ENCODE measurements at regions not wholly inside any gene's neighbourhood (a gene's known extent, or its start where the extent isn't known, plus 50 kb on each side); places are given as distances from the start of the nearest gene placed in this dataset.

- Mint-ChIP-seq H3K4me1 (peaks cover 16% of the 10 kb centered on the region), H3K27ac (no peak overlapping the region), H3K4me3 (no peak overlapping the region), H3K27me3 (ENCODE audit: insufficient read depth, low read depth) (peaks cover 5% of the 10 kb centered on the region), H3K9me3 (no peaks in the 10 kb centered on the region), H3K36me3 (no peaks in the 10 kb centered on the region)
- H3K4me3 ChIP-seq, result no peak overlapping the region
- H3K79me2 ChIP-seq (ENCODE audit: low read depth), result no peaks in the 10 kb centered on the region
- H3K36me3 ChIP-seq, result no peaks in the 10 kb centered on the region
- H3F3A ChIP-seq (ENCODE audit: low read depth), result peaks cover 16% of the 10 kb centered on the region
- H3K9ac ChIP-seq, result no peak overlapping the region
- peak; percentile 54 for DNase-seq (ENCODE audit: low spot score)
- TF ChIP-seq CTCF (IDR thresholded peaks at IDR 0.05) (no peak), EZH2phosphoT487 (IDR thresholded peaks at IDR 0.05) (peak; percentile 91), EZH2 (IDR thresholded peaks at IDR 0.05) (no peak)
- H3K4me1 ChIP-seq, result peaks cover 30% of the 10 kb centered on the region
- H3K27ac ChIP-seq, result no peak overlapping the region
- no peak overlapping the region for H2AFZ ChIP-seq (replicated peaks)
- no peaks in the 10 kb centered on the region for H4K20me1 ChIP-seq (ENCODE audit: low read depth)
- H3K9me3 ChIP-seq (ENCODE audit: low read depth), result no peaks in the 10 kb centered on the region
- peak overlapping the region; percentile 65 for H3K4me2 ChIP-seq
- H3K27me3 ChIP-seq, result no peaks in the 10 kb centered on the region
These were observed 533.0 kb upstream of the PRMT6 start for GRCh38 chr1:106523497-106523896.

- H3K27ac Mint-ChIP-seq, result peak overlapping the region; percentile 9
- Histone ChIP-seq H3K79me2 (ENCODE audit: low read depth) (no peaks in the 10 kb centered on the region), H3K9ac (no peak overlapping the region), H3K27me3 (no peaks in the 10 kb centered on the region), H3K4me2 (peak overlapping the region; percentile 65), H3F3A (ENCODE audit: low read depth) (peaks cover 16% of the 10 kb centered on the region), H3K27ac (no peak overlapping the region), H3K36me3 (no peaks in the 10 kb centered on the region), H4K20me1 (ENCODE audit: low read depth) (no peaks in the 10 kb centered on the region), H3K4me3 (no peak overlapping the region), H3K4me1 (peaks cover 30% of the 10 kb centered on the region), H3K9me3 (ENCODE audit: low read depth) (no peaks in the 10 kb centered on the region), H2AFZ (replicated peaks) (peak overlapping the region; percentile 26)
- TF ChIP-seq CTCF (IDR thresholded peaks at IDR 0.05), result no peak
- TF ChIP-seq EZH2 (IDR thresholded peaks at IDR 0.05), result no peak
- no peak for TF ChIP-seq EZH2phosphoT487 (IDR thresholded peaks at IDR 0.05)
- peaks cover 5% of the 10 kb centered on the region for H3K27me3 Mint-ChIP-seq (ENCODE audit: insufficient read depth, low read depth)
- H3K9me3 Mint-ChIP-seq, result no peaks in the 10 kb centered on the region
- peaks cover 16% of the 10 kb centered on the region for H3K4me1 Mint-ChIP-seq
- no peaks in the 10 kb centered on the region for H3K36me3 Mint-ChIP-seq
- no peak overlapping the region for H3K4me3 Mint-ChIP-seq
- DNase-seq (ENCODE audit: low spot score), result no peak
These were observed 531.8 kb upstream of the PRMT6 start for GRCh38 chr1:106524631-106525030.

GRCh38 chr1:106526650-106527049 lies 529.8 kb upstream of the PRMT6 start:
- H3K4me3 ChIP-seq, result no peak overlapping the region

More at GRCh38 chr1:106526650-106527049, 529.8 kb upstream of the PRMT6 start:
- H3K9me3 Mint-ChIP-seq, result peaks cover 7% of the 10 kb centered on the region
- H3K27me3 Mint-ChIP-seq (ENCODE audit: insufficient read depth, low read depth), result peaks cover 5% of the 10 kb centered on the region
- TF ChIP-seq EZH2phosphoT487 (IDR thresholded peaks at IDR 0.05) (no peak), EZH2 (IDR thresholded peaks at IDR 0.05) (no peak), CTCF (IDR thresholded peaks at IDR 0.05) (no peak)
- no peaks in the 10 kb centered on the region for H3K36me3 Mint-ChIP-seq
- H3K27ac Mint-ChIP-seq, result no peak overlapping the region
- peaks cover 16% of the 10 kb centered on the region for H3F3A ChIP-seq (ENCODE audit: low read depth)
- peaks cover 30% of the 10 kb centered on the region for H3K4me1 ChIP-seq
- H3K9me3 ChIP-seq (ENCODE audit: low read depth), result no peaks in the 10 kb centered on the region
- DNase-seq (ENCODE audit: low spot score), result no peak
- H3K36me3 ChIP-seq, result no peaks in the 10 kb centered on the region
- H3K4me3 Mint-ChIP-seq, result no peak overlapping the region
- no peak overlapping the region for H2AFZ ChIP-seq (replicated peaks)
- H3K9ac ChIP-seq, result no peak overlapping the region
- H3K4me1 Mint-ChIP-seq, result peaks cover 16% of the 10 kb centered on the region
- H3K27ac ChIP-seq, result no peak overlapping the region
- H3K4me2 ChIP-seq, result no peak overlapping the region
- no peaks in the 10 kb centered on the region for H3K79me2 ChIP-seq (ENCODE audit: low read depth)
- no peaks in the 10 kb centered on the region for H4K20me1 ChIP-seq (ENCODE audit: low read depth)
- no peaks in the 10 kb centered on the region for H3K27me3 ChIP-seq
